ENCODE measurements at regions not wholly inside any gene's neighbourhood (a gene's known extent, or its start where the extent isn't known, plus 50 kb on each side); places are given as distances from the start of the nearest gene placed in this dataset.
A peak's percentile ranks its signal among the peaks of the same experiment; 100 is the strongest.
"Not testable (repeated sequence)": the region's sequence is repeated elsewhere in the genome, so short reads cannot be mapped to it uniquely, and the experiment has no call there.

- H3K4me3 ChIP-seq (ENCODE audit: low read length): no peak overlapping the region
- DNase-seq (ENCODE audit: low read depth, low spot score): no peak
Measured at GRCh38 chr7:7017707-7018280, 164.6 kb upstream of the C1GALT1 start.

DNA sequence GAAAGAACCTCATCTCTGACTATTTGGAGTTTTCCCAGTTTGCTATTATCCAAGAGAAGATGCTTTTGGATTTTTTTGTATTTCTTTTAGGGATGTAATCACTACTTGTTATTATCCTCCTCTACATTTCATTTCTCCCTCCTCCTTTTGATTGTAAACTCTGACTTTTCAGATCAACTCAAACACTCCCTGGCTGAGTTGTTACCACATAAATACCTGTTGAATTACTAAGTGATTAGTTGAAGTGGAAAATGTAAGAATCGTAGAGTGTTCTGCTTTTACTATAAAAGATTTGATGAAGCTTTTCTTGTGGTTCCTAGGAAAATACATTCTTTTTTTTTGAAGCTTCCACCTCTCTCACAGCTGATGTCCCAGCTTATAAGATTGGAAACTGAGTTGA lies 164.1 kb upstream of the C1GALT1 start:
- no peak overlapping the region for H3K4me3 ChIP-seq (ENCODE audit: low read length)
- no peak for DNase-seq (ENCODE audit: low read depth, low spot score)

GRCh38 chr7:7032221-7032620 lies 150.1 kb upstream of the C1GALT1 start:
- H3K4me3 ChIP-seq (ENCODE audit: low read length): no peak overlapping the region
- DNase-seq (ENCODE audit: low read depth, low spot score): no peak

- no peak overlapping the region for H3K4me3 ChIP-seq (ENCODE audit: low read length)
- DNase-seq (ENCODE audit: low read depth, low spot score): no peak
Measured at GRCh38 chr7:7035851-7036250, 146.5 kb upstream of the C1GALT1 start.

DNA sequence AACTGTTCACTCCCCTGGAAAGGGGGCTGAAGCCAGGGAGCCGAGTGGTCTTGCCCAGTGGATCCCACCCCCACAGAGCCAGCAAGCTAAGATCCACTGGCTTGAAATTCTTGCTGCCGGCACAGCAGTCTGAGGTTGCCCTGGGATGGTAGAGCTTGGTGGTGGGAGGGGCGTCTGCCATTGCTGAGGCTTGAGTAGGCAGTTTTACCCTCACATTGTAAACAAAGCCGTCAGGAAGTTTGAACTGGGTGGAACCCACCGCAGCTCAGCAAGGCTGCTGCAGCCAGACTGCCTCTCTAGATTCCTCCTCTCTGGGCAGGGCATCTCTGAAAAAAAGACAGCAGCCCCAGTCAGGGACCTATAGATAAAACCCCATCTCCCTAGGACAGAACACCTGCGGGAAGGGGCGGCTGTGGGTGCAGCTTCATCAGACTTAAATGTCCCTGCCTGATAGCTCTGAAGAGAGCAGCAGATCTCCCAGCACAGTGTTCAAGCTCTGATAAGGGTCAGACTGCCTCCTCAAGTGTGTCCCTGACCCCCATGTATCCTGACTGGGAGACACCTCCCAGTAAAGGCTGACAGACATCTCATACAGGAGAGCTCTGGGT lies 140.0 kb upstream of the C1GALT1 start:
- DNase-seq (ENCODE audit: low read depth, low spot score); H3K4me3 ChIP-seq (ENCODE audit: low read length): not testable (repeated sequence)

GRCh38 chr7:7044806-7045205 lies 137.5 kb upstream of the C1GALT1 start:
- DNase-seq (ENCODE audit: low read depth, low spot score): no peak
- H3K4me3 ChIP-seq (ENCODE audit: low read length): no peak overlapping the region

- H3K4me3 ChIP-seq (ENCODE audit: low read length): no peak overlapping the region
Measured at GRCh38 chr7:7048213-7048612, 134.1 kb upstream of the C1GALT1 start.

DNA sequence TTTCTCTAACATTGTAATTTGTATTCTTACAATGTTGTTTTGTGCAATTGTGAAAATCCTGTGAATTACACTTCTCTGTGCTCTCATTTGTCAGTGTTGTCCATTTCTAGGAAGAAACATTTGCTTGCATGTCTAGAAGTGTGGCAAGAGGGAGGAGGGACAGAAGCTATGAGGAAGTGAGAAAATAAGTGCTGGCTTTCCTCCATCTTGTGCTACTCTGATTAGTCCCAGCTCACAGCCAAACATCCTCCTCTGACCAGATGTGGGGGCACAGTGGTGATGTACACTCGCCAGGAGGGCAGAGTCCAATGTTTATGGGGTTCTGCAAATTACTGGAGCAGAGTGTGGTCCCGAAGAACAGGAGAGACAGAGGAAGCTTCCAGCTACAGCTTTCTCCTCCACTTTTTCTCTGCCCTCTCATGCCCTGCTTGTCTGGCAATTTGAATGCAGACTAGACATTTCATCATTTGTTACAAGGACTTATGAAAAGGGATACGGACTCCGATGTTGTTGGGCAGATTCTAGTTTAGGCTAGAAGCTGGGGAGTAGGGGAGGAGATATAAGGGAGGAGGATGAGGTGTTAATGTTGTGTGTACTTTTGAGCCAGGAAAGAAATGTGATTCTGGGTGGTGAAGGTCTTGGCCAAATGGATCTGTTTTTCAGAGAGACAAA lies 131.0 kb upstream of the C1GALT1 start:
- no peak overlapping the region for H3K4me3 ChIP-seq (ENCODE audit: low read length)
- no peak for DNase-seq (ENCODE audit: low read depth, low spot score)

More at GRCh38 chr7:7048213-7048612, 134.1 kb upstream of the C1GALT1 start:
- DNase-seq (ENCODE audit: low read depth, low spot score): no peak

GRCh38 chr7:7054252-7054830 lies 128.0 kb upstream of the C1GALT1 start:
- DNase-seq (ENCODE audit: low read depth, low spot score): no peak
- no peak overlapping the region for H3K4me3 ChIP-seq (ENCODE audit: low read length)

GRCh38 chr7:7060828-7061599 lies 121.3 kb upstream of the C1GALT1 start:
- H3K4me3 ChIP-seq (ENCODE audit: low read length): no peak overlapping the region
- no peak for DNase-seq (ENCODE audit: low read depth, low spot score)

DNA sequence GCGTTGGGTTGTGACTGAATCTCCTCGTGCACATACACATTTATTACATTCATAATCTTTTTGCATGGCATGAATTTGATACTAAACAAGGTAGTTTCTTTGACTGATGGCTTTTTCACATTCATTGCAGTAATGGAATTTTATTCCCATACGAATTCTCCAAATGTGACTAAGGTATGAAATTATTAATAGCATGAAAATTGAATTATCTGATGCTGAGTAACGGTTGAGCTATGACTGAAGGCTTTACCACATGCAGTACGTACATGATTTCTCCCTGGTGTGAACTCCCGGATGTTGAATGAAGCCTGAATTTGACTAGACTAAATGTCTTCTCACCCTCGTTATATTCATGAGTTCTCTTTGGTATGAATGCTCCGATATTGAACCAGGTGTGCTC lies 104.4 kb upstream of the C1GALT1 start:
- H3K4me3 ChIP-seq (ENCODE audit: low read length): no peak overlapping the region
- no peak for DNase-seq (ENCODE audit: low read depth, low spot score)

GRCh38 chr7:7080802-7081201 lies 101.5 kb upstream of the C1GALT1 start:
- no peak for DNase-seq (ENCODE audit: low read depth, low spot score)
- H3K4me3 ChIP-seq (ENCODE audit: low read length): no peak overlapping the region

DNA sequence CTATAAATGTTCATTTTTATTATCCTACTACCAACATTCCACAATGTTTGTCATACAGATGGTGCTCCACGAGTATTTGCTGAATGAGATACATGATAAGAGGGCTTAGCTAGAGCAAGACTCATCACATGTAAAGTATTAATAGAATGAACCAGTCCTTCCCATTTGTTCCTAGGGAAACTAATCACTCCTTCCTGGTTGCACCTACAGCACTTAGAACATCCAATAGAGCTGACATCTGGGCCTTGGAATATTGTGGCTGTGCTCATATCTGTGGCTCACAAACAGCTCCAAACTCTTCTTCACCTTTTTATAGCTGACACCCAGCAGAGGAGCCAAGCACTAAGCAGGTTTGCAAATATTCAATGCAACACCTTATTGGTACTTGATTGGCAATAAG lies 91.9 kb upstream of the C1GALT1 start:
- H3K4me3 ChIP-seq (ENCODE audit: low read length): no peak overlapping the region
- no peak for DNase-seq (ENCODE audit: low read depth, low spot score)

DNA sequence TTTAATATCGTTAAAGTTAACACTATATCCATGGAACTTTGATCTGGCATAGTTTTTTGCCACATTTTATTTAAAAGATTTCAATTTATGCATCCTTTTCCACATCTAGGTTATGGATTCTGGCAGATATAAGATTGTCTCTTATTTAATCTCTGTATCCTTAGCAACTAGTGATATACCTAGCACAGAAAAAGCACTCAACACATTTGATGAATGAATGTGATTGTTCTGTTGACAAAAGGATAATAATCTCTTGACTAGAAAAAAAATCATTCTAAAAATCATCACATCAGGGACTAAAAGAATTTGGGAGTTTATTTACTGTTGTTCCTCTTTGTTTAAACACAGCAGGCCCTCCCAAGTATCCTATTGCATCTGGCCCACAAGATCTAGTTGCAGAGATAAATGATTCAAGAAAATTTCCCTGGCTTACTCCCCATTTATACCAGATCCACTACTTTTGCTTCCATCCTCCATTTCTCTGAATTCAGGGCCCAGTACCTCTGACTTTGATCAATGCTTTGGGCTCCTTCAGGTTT lies 84.0 kb upstream of the C1GALT1 start:
- DNase-seq (ENCODE audit: low read depth, low spot score): no peak
- no peak overlapping the region for H3K4me3 ChIP-seq (ENCODE audit: low read length)

DNA sequence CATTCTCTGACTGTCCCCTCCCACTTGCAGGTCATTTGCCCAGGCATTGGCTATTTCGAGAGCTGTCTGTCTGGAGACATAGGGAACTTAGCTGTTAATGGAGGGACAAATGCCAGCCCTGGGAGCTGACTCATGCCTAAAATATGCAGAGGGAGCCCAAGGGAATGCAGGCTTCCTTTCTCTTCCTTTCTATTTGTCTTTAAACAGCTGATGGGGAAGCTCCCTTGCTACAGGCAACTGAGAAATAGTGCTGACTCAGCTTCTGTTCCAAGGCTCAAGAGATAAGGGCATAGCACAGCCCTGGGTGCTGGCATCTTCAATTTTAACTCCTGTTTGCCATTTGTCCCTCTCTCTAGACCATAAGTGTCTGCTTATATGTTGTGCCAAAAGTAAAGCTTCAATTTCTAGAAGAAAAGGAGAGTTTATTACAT lies 82.7 kb upstream of the C1GALT1 start:
- no peak overlapping the region for H3K4me3 ChIP-seq (ENCODE audit: low read length)
- no peak for DNase-seq (ENCODE audit: low read depth, low spot score)

GRCh38 chr7:7100432-7100849 lies 81.9 kb upstream of the C1GALT1 start:
- H3K4me3 ChIP-seq (ENCODE audit: low read length): no peak overlapping the region
- peak; percentile 20 for DNase-seq (ENCODE audit: low read depth, low spot score)

GRCh38 chr7:7102906-7103305 lies 79.4 kb upstream of the C1GALT1 start:
- H3K4me3 ChIP-seq (ENCODE audit: low read length): no peak overlapping the region
- no peak for DNase-seq (ENCODE audit: low read depth, low spot score)

DNA sequence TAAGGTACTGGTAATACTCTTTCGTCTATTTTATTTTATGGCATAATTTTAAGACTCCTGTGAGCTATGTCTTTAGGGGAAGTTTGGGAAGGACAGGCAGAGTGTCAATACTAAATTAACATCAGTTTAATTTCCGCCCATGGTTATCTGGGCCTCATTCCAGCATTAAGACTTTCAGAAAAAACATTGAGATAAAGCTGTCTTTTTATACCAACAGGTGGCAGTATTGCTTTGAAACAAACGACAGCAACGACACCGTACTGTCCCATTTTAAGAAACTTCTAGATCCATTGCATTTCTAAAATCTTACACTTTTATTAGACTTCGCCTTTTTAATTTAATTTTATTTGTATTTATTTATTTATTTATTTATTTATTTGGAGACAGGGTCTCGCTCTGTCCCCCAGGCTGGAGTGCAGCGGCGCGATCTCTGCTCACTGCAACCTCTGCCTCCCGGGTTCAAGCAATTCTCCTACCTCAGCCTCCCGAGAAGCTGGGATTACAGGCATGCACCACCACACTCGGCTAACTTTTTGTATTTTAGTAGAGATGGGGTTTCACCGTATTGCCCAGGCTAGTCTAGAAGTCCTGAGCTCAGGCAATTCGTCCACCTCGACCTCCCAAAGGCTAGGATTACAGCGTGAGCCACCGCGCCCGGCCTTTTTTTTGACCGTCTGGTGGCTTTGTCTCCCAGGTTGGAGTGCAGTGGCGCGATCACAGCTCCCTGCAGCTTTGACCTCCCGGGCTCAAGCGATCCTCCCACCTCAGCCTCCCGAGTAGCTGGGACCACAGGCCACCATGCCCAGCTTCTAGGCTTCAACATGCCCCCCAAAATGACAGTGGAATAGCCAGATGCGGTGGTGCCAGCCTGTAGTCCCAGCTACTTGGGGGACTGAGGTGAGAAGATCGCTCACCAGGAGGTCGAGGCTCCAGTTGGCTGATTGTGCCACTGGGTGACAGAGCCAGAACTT lies 78.7 kb upstream of the C1GALT1 start:
- H3K4me3 ChIP-seq (ENCODE audit: low read length): no peak overlapping the region
- DNase-seq (ENCODE audit: low read depth, low spot score): peak; percentile 76
